Endothelial cell of umbilical vein (primary cell): ENCODE measurements at regions not wholly inside any gene's neighbourhood (a gene's known extent, or its start where the extent isn't known, plus 50 kb on each side); places are given as distances from the start of the nearest gene placed in this dataset.

Experiments used
- BruUV-seq: library from RNA; stranded (reverse); fragments of 400-500 nt; replicated peaks from 2 replicates; lab custom pipeline; 2021; lab: Mats Ljungman, UMichigan
- CTCF ChIA-PET: fragments of 300-600, 350-600 bp; sonication (Branson Sonifier 250); formaldehyde crosslinking; loops from one replicate; lab custom pipeline; 2021; ENCODE audit warnings: antibody characterized with exemption, inconsistent platforms; lab: Charles Lee
- POLR2A ChIA-PET: fragments of 300-600, 350-600 bp; sonication (Branson Sonifier 250); formaldehyde crosslinking; loops from one replicate; lab custom pipeline; 2021; ENCODE audit warnings: antibody characterized with exemption, inconsistent platforms; lab: Charles Lee
- DNase-seq: peaks from one replicate; pipeline ENCODE4 v3.0.0-alpha.2; 2011; ENCODE audit warnings: low read depth, low spot score
- FAIRE-seq: peaks from 2 replicates; lab custom pipeline; 2011; peaks lifted over from hg19 to GRCh38; lab: Jason Lieb, UNC
- H2AFZ ChIP-seq: 2 replicates; pipeline ENCODE4 v1.6.0; 2012; ENCODE audit warnings: low read depth, low read length, control low read depth, inconsistent platforms
- H3K27ac ChIP-seq: 2 replicates; pipeline ENCODE4 v1.5.1; 2011; ENCODE audit warnings: low read depth, mild to moderate bottlenecking, control low read depth, low read length, moderate library complexity; ENCODE audit not compliant: insufficient read depth
- H3K27me3 ChIP-seq, 2 experiments: 2 replicates each; pipeline versions ENCODE4 v1.6.0 to v1.6.1; 2011; ENCODE audit warnings: low read length in 2 of 2, mixed read lengths in 1 of 2; ENCODE audit not compliant: control insufficient read depth in 2 of 2, insufficient read depth in 2 of 2
- H3K36me3 ChIP-seq, 2 experiments: 2 replicates in 1 of 2; 3 replicates in 1 of 2; pipeline ENCODE4 v1.5.1; 2011; ENCODE audit warnings: low read length in 2 of 2, mild to moderate bottlenecking in 1 of 2, moderate library complexity in 1 of 2; ENCODE audit not compliant: control insufficient read depth in 2 of 2, insufficient read depth in 2 of 2; ENCODE audit errors: extremely low read depth in 1 of 2
- H3K4me1 ChIP-seq: 3 replicates; pipeline ENCODE4 v1.5.1; 2011; ENCODE audit warnings: mild to moderate bottlenecking, low read length; ENCODE audit not compliant: control insufficient read depth, insufficient read depth; ENCODE audit errors: extremely low read depth
- H3K4me2 ChIP-seq: 2 replicates; pipeline ENCODE4 v1.6.1; 2011; ENCODE audit warnings: low read length, control low read depth, mixed read lengths; ENCODE audit not compliant: insufficient read depth
- H3K4me3 ChIP-seq, 3 experiments: fragments of 200-600 bp in 1 of 3; sonication (generic), shearing (Covaris generic) in 1 of 3; replicated peaks in 1 of 3; 2 replicates each; pipeline ENCODE4 v1.5.1; 2011 to 2016; ENCODE audit warnings: control low read depth in 3 of 3, low read length in 3 of 3, mild to moderate bottlenecking in 2 of 3, inconsistent platforms in 1 of 3, low read depth in 1 of 3, moderate library complexity in 1 of 3; ENCODE audit not compliant: insufficient read depth in 1 of 3
- H3K79me2 ChIP-seq: 2 replicates; pipeline ENCODE4 v1.6.0; 2012; ENCODE audit warnings: low read length, inconsistent platforms; ENCODE audit not compliant: control insufficient read depth, insufficient read depth
- H3K9ac ChIP-seq: replicated peaks from 2 replicates; pipeline ENCODE3; 2011; ENCODE audit warnings: low read length, control low read depth; ENCODE audit not compliant: insufficient read depth; ENCODE audit errors: extremely low read depth
- H3K9me1 ChIP-seq: replicated peaks from 3 replicates; pipeline ENCODE4 v1.6.0; 2011; ENCODE audit warnings: mild to moderate bottlenecking, low read length; ENCODE audit not compliant: control insufficient read depth, insufficient read depth; ENCODE audit errors: extremely low read depth
- H3K9me3 ChIP-seq: replicated peaks from 2 replicates; pipeline ENCODE4 v1.5.1; 2012; ENCODE audit warnings: low read length, inconsistent platforms; ENCODE audit not compliant: control insufficient read depth, insufficient read depth
- H4K20me1 ChIP-seq: replicated peaks from 2 replicates; pipeline ENCODE3; 2011; ENCODE audit warnings: mild to moderate bottlenecking, low read length; ENCODE audit not compliant: control insufficient read depth, insufficient read depth; ENCODE audit errors: extremely low read depth
- CTCF ChIP-seq, 2 donors: IDR thresholded peaks; 1 replicate in 1 of 2; 2 replicates in 1 of 2; pipeline ENCODE4 v1.5.1; 2011; ENCODE audit warnings: low read length in 2 of 2, mild to moderate bottlenecking in 2 of 2, moderate library complexity in 2 of 2, control low read depth in 1 of 2, inconsistent platforms in 1 of 2, low read depth in 1 of 2; ENCODE audit not compliant: insufficient read depth in 1 of 2; ENCODE audit errors: extremely low read depth in 1 of 2
- EZH2 ChIP-seq: IDR thresholded peaks from 2 replicates; pipeline ENCODE4 v1.6.1; 2012; ENCODE audit warnings: borderline replicate concordance, low read depth, mild to moderate bottlenecking, moderate library complexity, low read length, inconsistent platforms; ENCODE audit not compliant: severe bottlenecking
- FOS ChIP-seq: IDR thresholded peaks from 2 replicates; pipeline ENCODE4 v1.6.1; 2011; ENCODE audit warnings: mild to moderate bottlenecking, low read length, moderate library complexity, borderline replicate concordance; ENCODE audit not compliant: insufficient read depth
- GATA2 ChIP-seq: IDR thresholded peaks from 2 replicates; pipeline ENCODE4 v1.7.0; 2011; ENCODE audit warnings: low read depth, mild to moderate bottlenecking, moderate library complexity, mixed read lengths, low read length; ENCODE audit not compliant: insufficient read length, insufficient read depth
- JUN ChIP-seq: IDR thresholded peaks from 2 replicates; pipeline ENCODE4 v1.6.1; 2011; ENCODE audit warnings: borderline replicate concordance, low read depth; ENCODE audit not compliant: insufficient read length, insufficient read depth
- MAX ChIP-seq: IDR thresholded peaks from 2 replicates; pipeline ENCODE4 v1.6.1; 2011; ENCODE audit not compliant: insufficient read depth, insufficient read length
- MYC ChIP-seq: IDR thresholded peaks from one replicate; pipeline ENCODE4 v1.6.1; 2011; ENCODE audit warnings: mild to moderate bottlenecking, low read depth, low read length
- POLR2A ChIP-seq: IDR thresholded peaks from 2 replicates; pipeline ENCODE4 v1.6.1; 2012; ENCODE audit warnings: low read depth, mild to moderate bottlenecking, control low read depth, low read length
- POLR2AphosphoS5 ChIP-seq: IDR thresholded peaks from 2 replicates; pipeline ENCODE4 v1.6.1; 2012; ENCODE audit warnings: low read depth, mild to moderate bottlenecking, control low read depth, low read length, moderate library complexity; ENCODE audit not compliant: insufficient read depth
- dilution Hi-C: fragments of 300-500 bp; cut with MboI; formaldehyde crosslinking; loops from one replicate; pipeline ENCODE4 v1.15.0; 2019; ENCODE audit warnings: low sequenced_read_pairs; ENCODE audit not compliant: extremely low pct_ligation_motif_present
- intact Hi-C: fragments of 100-400 bp; cut with micrococcal nuclease; formaldehyde crosslinking; loops from one replicate; pipeline ENCODE4 v1.10.0; 2022

GRCh38 chr3:30453360-30454039 is 152.9 kb upstream of the TGFBR2 start:
- H3K4me1 ChIP-seq, result no peaks in the 10 kb centered on the region
- H3K27me3 ChIP-seq, result no peaks in the 10 kb centered on the region
- intact Hi-C loops (no loop called here), dilution Hi-C loops (no loop called here)
- POLR2A ChIA-PET, result no interaction called here
- H3K4me2 ChIP-seq, result no peak overlapping the region
- H3K27ac ChIP-seq, result no peak overlapping the region
- H4K20me1 ChIP-seq, result no peaks in the 10 kb centered on the region
- BruUV-seq, result no TSS peak
- no peaks in the 10 kb centered on the region for H3K79me2 ChIP-seq
- CTCF ChIA-PET, result interaction anchor here (1.0 to 1.7 kb wide), 3 partner anchors 9 to 19 kb away, joined by 3 read pairs; no protein-coding TSS in a partner anchor
- FAIRE-seq, result no peak
- no peak for DNase-seq
- H3K4me3 ChIP-seq, result no peak overlapping the region
- H3K9me1 ChIP-seq, result no peaks in the 10 kb centered on the region
- no peaks in the 10 kb centered on the region for H3K9me3 ChIP-seq
- no peak overlapping the region for H2AFZ ChIP-seq
- H3K9ac ChIP-seq, result no peak overlapping the region
- H3K36me3 ChIP-seq, result no peaks in the 10 kb centered on the region
- TF ChIP-seq FOS (no peak), MAX (no peak), POLR2AphosphoS5 (no peak), EZH2 (no peak), GATA2 (no peak)

GRCh38 chr3:30454636-30455035 is 151.8 kb upstream of the TGFBR2 start:
- H3K27me3 ChIP-seq, result no peaks in the 10 kb centered on the region
- DNase-seq (no peak), FAIRE-seq (no peak)
- H3K79me2 ChIP-seq, result no peaks in the 10 kb centered on the region
- H3K4me1 ChIP-seq, result no peaks in the 10 kb centered on the region
- TF ChIP-seq MAX (no peak), GATA2 (no peak), CTCF (IDR thresholded peaks at IDR 0.05; ENCODE audit: extremely low read depth in 1 of 2, insufficient read depth in 1 of 2, low read depth in 1 of 2, low read length in 2 of 2) (no peak), POLR2AphosphoS5 (no peak), EZH2 (no peak), JUN (no peak), POLR2A (no peak), FOS (no peak), MYC (no peak)
- intact Hi-C loops (no loop called here), dilution Hi-C loops (no loop called here)
- no peaks in the 10 kb centered on the region for H3K36me3 ChIP-seq
- H3K27ac ChIP-seq, result no peak overlapping the region
- no peak overlapping the region for H3K4me3 ChIP-seq
- H3K4me2 ChIP-seq, result no peak overlapping the region
- no peaks in the 10 kb centered on the region for H3K9me3 ChIP-seq
- CTCF ChIA-PET, result interaction anchor here (1.0 to 1.7 kb wide), 2 partner anchors 10 to 20 kb away, joined by 3 read pairs; no protein-coding TSS in a partner anchor
- H3K9ac ChIP-seq, result no peak overlapping the region
- no peaks in the 10 kb centered on the region for H4K20me1 ChIP-seq
- BruUV-seq, result no TSS peak
- no peak overlapping the region for H2AFZ ChIP-seq
- no peaks in the 10 kb centered on the region for H3K9me1 ChIP-seq
- POLR2A ChIA-PET, result no interaction called here
